ENCODE measurements at regions not wholly inside any gene's neighbourhood (a gene's known extent, or its start where the extent isn't known, plus 50 kb on each side); places are given as distances from the start of the nearest gene placed in this dataset.

DNA sequence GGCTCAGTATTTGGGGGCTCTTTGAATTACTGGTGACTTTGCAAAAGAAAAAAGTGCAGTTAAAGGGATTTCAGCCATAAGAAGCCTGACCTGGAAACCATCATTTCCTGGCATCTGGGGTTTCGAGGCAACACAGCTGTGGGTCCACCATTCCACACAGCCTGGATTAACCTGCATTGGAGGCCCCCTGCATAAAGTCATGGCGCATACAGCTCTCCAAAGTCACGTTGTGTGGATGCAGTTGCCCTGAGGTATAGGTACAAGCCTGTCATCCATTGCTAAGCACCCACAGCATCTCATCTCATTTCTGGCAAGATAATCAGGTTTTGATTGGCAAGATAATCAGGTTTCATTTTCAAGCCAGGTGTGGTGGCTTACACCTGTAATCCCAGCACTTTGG, 54.5 kb upstream of the TAGAP start:
- no peak for DNase-seq

DNA sequence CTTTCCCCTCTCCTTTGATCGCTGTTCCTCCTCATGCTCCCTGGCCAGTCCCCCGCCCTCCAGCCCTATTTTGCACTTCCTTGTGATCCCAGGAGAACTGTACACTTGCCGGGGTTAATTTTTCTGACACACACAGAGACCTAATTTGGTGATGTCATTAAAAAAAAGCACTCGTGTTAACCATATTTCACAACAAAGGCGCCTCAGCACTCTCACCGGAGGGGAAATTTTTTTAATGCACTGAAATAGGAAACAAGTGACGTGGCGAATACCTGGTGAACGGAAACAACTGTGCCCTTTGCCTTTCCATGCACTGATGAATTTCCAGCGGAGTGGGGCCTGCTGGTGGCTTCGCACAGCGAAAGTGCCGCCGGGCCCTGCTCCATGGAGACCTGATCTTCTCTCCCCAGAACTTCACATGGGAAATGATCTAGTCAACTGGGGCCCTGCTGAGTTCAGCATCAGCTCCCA, 53.9 kb upstream of the TAGAP start:
- no peak for DNase-seq

DNA sequence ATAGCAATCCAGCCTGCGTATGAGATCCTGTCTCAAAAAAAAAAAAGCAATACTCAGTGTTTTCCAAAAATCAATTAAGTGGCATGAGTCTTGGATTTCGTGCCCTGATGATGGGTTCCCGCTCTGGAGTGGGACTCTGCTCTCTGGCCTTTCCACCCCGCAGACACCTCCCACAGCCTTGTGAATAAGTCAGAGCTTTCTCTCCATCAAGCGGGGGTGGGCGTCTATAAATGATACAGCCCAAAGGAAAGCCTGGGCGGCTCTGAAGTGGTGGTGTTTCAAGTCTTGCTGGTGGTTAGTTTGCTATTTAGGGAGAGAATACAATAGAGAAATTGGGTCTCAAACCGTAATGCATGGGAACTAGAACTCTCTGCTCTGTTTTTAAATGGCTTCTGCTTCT, 52.5 kb upstream of the TAGAP start:
- no peak for DNase-seq

DNA sequence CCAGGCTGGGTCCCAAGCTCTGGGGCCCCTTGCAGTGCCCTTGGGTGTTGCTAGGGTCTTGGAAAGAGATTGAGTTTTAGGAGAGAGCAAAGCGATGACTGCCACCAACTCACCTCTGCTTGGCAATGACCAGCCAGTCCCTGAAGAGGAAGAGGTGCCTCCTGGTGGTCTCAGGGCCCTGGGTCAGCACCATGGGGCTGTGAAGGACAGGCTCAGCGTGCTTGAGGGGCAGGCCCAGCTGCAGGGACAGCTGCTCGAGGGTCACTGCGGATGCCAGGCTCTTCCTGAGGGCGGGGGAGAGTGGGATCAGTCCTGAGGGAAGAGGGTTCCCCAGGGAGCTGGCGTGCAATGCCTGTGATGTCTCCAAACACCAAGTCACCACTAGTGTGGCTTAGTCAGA, 50.8 kb upstream of the TAGAP start:
- no peak for DNase-seq

DNA sequence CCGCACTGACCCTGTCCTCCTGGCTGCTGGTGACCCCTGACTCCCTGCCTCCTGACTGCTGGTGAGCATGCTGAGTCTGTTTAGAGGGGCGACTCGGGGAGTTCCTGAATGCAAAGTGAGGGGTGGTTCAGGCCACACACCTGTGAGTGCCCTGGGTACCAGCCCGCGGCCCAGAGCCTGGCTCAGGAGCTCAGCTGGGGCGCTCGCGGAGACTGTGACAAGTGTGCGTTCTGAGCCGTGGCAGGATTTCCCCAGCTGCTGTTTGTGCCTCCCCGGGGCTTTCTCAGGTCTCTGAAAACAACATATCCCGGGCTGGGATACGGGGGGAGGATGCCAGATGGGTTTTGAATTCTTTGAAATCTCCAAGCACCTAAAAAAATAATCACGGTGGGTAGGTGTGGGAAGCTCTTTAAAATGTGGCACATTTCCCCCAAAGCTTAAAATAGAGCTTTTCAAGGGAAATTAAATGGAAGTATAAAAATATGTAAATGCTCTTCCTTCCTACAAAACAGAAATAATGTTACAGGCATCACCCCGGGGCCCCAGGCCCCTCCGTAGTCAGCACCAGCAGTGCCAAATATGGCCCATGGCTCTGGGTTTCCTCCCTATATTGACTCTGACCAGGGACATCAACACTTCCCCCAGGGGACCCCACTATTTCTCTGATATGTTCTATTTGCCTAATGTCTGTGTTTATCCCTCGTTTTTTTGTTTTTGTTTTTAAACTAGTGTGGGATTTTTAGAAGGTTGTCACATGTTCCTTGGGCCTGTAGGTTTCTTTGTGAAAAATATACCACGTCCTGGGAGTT, 49.9 kb upstream of the TAGAP start:
- no peak for DNase-seq
